Naive B cell (primary cell): ENCODE measurements at regions not wholly inside any gene's neighbourhood (a gene's known extent, or its start where the extent isn't known, plus 50 kb on each side); places are given as distances from the start of the nearest gene placed in this dataset.

ENCODE experiments used
- ATAC-seq, 2 donors: fragments of 150-1000 bp; cut with Tn5 transposase; 2 replicates each; pipeline ENCODE4 v1.10.0; 2021; ENCODE audit warnings: low read depth in 2 of 2, mild to moderate bottlenecking in 2 of 2, moderate library complexity in 2 of 2
- DNase-seq: peaks from one replicate; pipeline ENCODE4 v3.0.0; 2022
- H3K27ac Mint-ChIP-seq, 6 donors: one replicate each; pipeline ENCODE4 v1.8.0; 2020 to 2022; ENCODE audit warnings: mild to moderate bottlenecking in 6 of 6, mixed read lengths in 6 of 6, moderate library complexity in 5 of 6, inconsistent platforms in 2 of 6
- H3K27me3 Mint-ChIP-seq, 3 donors: one replicate each; pipeline ENCODE4 v1.8.0; 2021 to 2022; ENCODE audit warnings: mixed read lengths in 3 of 3, mild to moderate bottlenecking in 1 of 3
- H3K36me3 Mint-ChIP-seq, 2 donors: one replicate each; pipeline ENCODE4 v1.8.0; 2020 to 2022; ENCODE audit warnings: mixed read lengths in 2 of 2, inconsistent platforms in 1 of 2, mild to moderate bottlenecking in 1 of 2
- H3K4me1 Mint-ChIP-seq, 3 donors: one replicate each; pipeline ENCODE4 v1.8.0; 2020 to 2022; ENCODE audit warnings: mixed read lengths in 3 of 3, inconsistent platforms in 1 of 3, mild to moderate bottlenecking in 1 of 3, moderate library complexity in 1 of 3
- H3K4me3 Mint-ChIP-seq, 8 donors: one replicate each; pipeline ENCODE4 v1.8.0; 2020 to 2022; ENCODE audit warnings: mild to moderate bottlenecking in 8 of 8, mixed read lengths in 8 of 8, moderate library complexity in 8 of 8, inconsistent platforms in 2 of 8
- H3K9me3 Mint-ChIP-seq, 7 donors: one replicate each; pipeline ENCODE4 v1.8.0; 2020 to 2022; ENCODE audit warnings: mixed read lengths in 7 of 7, mild to moderate bottlenecking in 5 of 7, inconsistent platforms in 2 of 7, moderate library complexity in 1 of 7

DNA sequence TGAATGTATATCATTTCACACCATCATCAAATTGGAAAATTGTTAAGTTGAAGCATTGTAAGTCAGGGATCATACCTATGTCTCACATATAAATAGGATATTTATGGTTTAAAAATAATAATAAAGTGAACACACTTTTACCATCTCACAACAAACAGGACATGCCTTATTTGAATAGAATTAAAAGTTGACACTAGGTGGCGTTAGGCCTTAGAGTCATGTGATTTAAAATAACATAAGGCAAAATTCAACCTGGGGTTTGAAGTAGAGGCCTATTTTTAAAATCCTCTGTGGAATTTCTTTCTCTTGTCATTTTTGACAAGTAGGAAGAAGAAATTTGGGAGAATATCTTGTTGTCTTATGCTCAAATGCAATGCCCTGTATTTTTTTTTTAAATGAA lies 184.7 kb upstream of the PCDH15 start:
- H3K27me3 Mint-ChIP-seq, result no peaks in the 10 kb centered on the region
- ATAC-seq, result no peak
- H3K9me3 Mint-ChIP-seq, result peaks cover 0 to 12% (median 6%) of the 10 kb centered on the region in 7 donors
- no peak for DNase-seq
- no peaks in the 10 kb centered on the region for H3K4me1 Mint-ChIP-seq
- no peak overlapping the region for H3K4me3 Mint-ChIP-seq
- no peak overlapping the region for H3K27ac Mint-ChIP-seq
- no peaks in the 10 kb centered on the region for H3K36me3 Mint-ChIP-seq

GRCh38 chr10:54983255-54983654 lies 182.2 kb upstream of the PCDH15 start:
- no peaks in the 10 kb centered on the region for H3K36me3 Mint-ChIP-seq
- H3K4me1 Mint-ChIP-seq, result no peaks in the 10 kb centered on the region
- H3K9me3 Mint-ChIP-seq, result peaks cover 0 to 4% (median 1%) of the 10 kb centered on the region in 7 donors
- no peak for DNase-seq
- no peak overlapping the region for H3K27ac Mint-ChIP-seq
- no peak overlapping the region for H3K4me3 Mint-ChIP-seq
- no peak for ATAC-seq
- no peaks in the 10 kb centered on the region for H3K27me3 Mint-ChIP-seq

DNA sequence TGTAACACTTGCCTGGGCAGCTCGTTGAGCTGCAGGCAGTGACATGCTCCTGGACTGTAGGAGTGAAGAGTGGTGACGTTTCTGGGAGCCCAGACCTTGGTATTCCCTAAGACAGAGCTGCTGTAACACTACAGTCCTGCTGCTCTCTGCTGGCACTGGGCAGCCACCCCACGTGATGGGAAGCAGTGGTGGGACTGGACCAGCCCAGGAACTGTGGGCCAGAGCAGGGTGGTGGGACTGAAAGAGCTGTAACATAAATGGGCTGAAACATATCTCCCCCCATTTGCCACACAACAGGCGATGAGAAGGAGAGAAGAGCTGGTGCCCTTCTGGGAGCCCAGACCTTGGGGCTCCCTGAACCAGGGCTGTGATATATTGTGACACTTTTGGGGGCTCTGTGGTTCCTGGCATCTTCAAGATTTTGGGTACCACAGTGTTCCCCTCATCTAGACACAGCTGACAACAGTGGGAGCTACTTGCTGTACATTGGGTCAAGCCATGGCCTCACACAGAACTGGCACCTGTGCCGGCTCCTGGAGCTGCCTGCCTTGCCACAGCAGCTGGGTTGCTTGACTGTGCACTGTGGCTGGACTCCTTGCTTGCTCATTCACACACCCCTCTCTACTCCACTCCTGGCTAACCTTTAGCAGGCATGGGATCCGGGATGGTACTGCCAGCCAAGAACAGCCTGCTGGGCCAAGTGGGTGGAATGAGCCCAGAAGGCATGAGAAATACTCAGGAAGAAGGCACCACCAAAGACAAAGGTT lies 161.3 kb upstream of the PCDH15 start:
- H3K27me3 Mint-ChIP-seq, result no peaks in the 10 kb centered on the region
- no peak overlapping the region for H3K4me3 Mint-ChIP-seq
- H3K4me1 Mint-ChIP-seq, result no peaks in the 10 kb centered on the region
- H3K36me3 Mint-ChIP-seq, result no peaks in the 10 kb centered on the region
- ATAC-seq (no peak), DNase-seq (no peak)
- peaks cover 0 to 5% (median 3%) of the 10 kb centered on the region in 7 donors for H3K9me3 Mint-ChIP-seq
- no peak overlapping the region for H3K27ac Mint-ChIP-seq

GRCh38 chr10:54961040-54961439 lies 160.0 kb upstream of the PCDH15 start:
- Mint-ChIP-seq H3K4me1 (no peaks in the 10 kb centered on the region), H3K36me3 (no peaks in the 10 kb centered on the region), H3K27ac (no peak overlapping the region), H3K4me3 (no peak overlapping the region), H3K9me3 (peaks cover 0 to 4% (median 3%) of the 10 kb centered on the region in 7 donors), H3K27me3 (no peaks in the 10 kb centered on the region)
- ATAC-seq (no peak), DNase-seq (no peak)

- ATAC-seq (no peak), DNase-seq (no peak)
- Mint-ChIP-seq H3K4me1 (no peaks in the 10 kb centered on the region), H3K9me3 (peaks cover 0 to 5% (median 2%) of the 10 kb centered on the region in 7 donors), H3K36me3 (no peaks in the 10 kb centered on the region), H3K27me3 (no peaks in the 10 kb centered on the region), H3K27ac (no peak overlapping the region), H3K4me3 (no peak overlapping the region)
These were observed 157.8 kb upstream of the PCDH15 start for GRCh38 chr10:54958844-54959243.

GRCh38 chr10:54947605-54948004 lies 146.6 kb upstream of the PCDH15 start:
- H3K36me3 Mint-ChIP-seq, result no peaks in the 10 kb centered on the region
- DNase-seq, result no peak
- H3K4me1 Mint-ChIP-seq, result no peaks in the 10 kb centered on the region
- ATAC-seq, result no peak
- H3K4me3 Mint-ChIP-seq, result no peak overlapping the region
- no peaks in the 10 kb centered on the region for H3K27me3 Mint-ChIP-seq
- no peak overlapping the region for H3K27ac Mint-ChIP-seq
- peaks cover 0 to 5% (median 0%) of the 10 kb centered on the region in 7 donors for H3K9me3 Mint-ChIP-seq

DNA sequence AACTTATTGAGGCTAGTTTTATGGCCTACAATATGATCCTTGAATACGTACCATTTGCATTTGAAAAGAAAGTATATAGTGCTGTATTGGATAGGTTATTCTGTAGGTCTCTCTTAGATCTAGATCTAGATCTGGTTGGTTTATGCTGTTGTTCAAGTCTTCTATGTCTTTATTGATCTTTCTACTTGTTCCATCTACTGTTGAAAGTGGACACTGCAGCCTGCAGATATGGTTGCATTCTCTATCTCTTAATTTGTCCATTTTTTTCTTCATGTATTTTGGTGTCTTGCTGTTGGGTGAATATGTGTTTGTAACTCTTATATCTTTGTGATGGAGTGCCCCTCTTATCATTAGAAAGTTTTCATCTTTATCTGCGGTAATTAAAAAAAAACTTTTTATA lies 139.4 kb upstream of the PCDH15 start:
- ATAC-seq, result no peak
- DNase-seq, result no peak
- H3K27ac Mint-ChIP-seq, result no peak overlapping the region
- H3K27me3 Mint-ChIP-seq, result no peaks in the 10 kb centered on the region
- H3K4me3 Mint-ChIP-seq, result no peak overlapping the region
- no peaks in the 10 kb centered on the region for H3K36me3 Mint-ChIP-seq
- H3K9me3 Mint-ChIP-seq, result peaks cover 0 to 2% (median 0%) of the 10 kb centered on the region in 7 donors
- H3K4me1 Mint-ChIP-seq, result no peaks in the 10 kb centered on the region

- H3K27me3 Mint-ChIP-seq, result no peaks in the 10 kb centered on the region
- ATAC-seq (no peak), DNase-seq (no peak)
- H3K9me3 Mint-ChIP-seq, result peaks cover 0 to 33% (median 6%) of the 10 kb centered on the region in 7 donors
- H3K4me3 Mint-ChIP-seq, result no peak overlapping the region
- no peaks in the 10 kb centered on the region for H3K36me3 Mint-ChIP-seq
- H3K27ac Mint-ChIP-seq, result no peak overlapping the region
- H3K4me1 Mint-ChIP-seq, result no peaks in the 10 kb centered on the region
These were observed 113.0 kb upstream of the PCDH15 start for GRCh38 chr10:54914049-54914448.

GRCh38 chr10:54909165-54909564 lies 108.1 kb upstream of the PCDH15 start:
- no peaks in the 10 kb centered on the region for H3K27me3 Mint-ChIP-seq
- no peaks in the 10 kb centered on the region for H3K4me1 Mint-ChIP-seq
- DNase-seq (no peak), ATAC-seq (no peak)
- H3K4me3 Mint-ChIP-seq, result no peak overlapping the region
- no peaks in the 10 kb centered on the region for H3K36me3 Mint-ChIP-seq
- H3K27ac Mint-ChIP-seq, result no peak overlapping the region
- H3K9me3 Mint-ChIP-seq, result peaks cover 0 to 21% (median 6%) of the 10 kb centered on the region in 7 donors

- Mint-ChIP-seq H3K4me3 (no peak overlapping the region), H3K4me1 (no peaks in the 10 kb centered on the region), H3K9me3 (peaks cover 0 to 15% (median 6%) of the 10 kb centered on the region in 7 donors), H3K36me3 (no peaks in the 10 kb centered on the region), H3K27me3 (no peaks in the 10 kb centered on the region), H3K27ac (no peak overlapping the region)
- DNase-seq (no peak), ATAC-seq (no peak)
These were observed 107.0 kb upstream of the PCDH15 start for GRCh38 chr10:54908019-54908418.

- no peak overlapping the region for H3K27ac Mint-ChIP-seq
- DNase-seq, result no peak
- no peak overlapping the region for H3K4me3 Mint-ChIP-seq
- no peaks in the 10 kb centered on the region for H3K4me1 Mint-ChIP-seq
- ATAC-seq, result no peak
- no peaks in the 10 kb centered on the region for H3K36me3 Mint-ChIP-seq
- no peaks in the 10 kb centered on the region for H3K27me3 Mint-ChIP-seq
- H3K9me3 Mint-ChIP-seq, result peaks cover 0 to 5% (median 0%) of the 10 kb centered on the region in 7 donors
These were observed 105.9 kb upstream of the PCDH15 start for GRCh38 chr10:54906940-54907339.

- Mint-ChIP-seq H3K4me1 (no peaks in the 10 kb centered on the region), H3K4me3 (no peak overlapping the region), H3K27me3 (no peaks in the 10 kb centered on the region), H3K36me3 (no peaks in the 10 kb centered on the region), H3K9me3 (no peaks in the 10 kb centered on the region), H3K27ac (no peak overlapping the region)
- ATAC-seq, result no peak
- no peak for DNase-seq
These were observed 104.7 kb upstream of the PCDH15 start for GRCh38 chr10:54905578-54906192.

DNA sequence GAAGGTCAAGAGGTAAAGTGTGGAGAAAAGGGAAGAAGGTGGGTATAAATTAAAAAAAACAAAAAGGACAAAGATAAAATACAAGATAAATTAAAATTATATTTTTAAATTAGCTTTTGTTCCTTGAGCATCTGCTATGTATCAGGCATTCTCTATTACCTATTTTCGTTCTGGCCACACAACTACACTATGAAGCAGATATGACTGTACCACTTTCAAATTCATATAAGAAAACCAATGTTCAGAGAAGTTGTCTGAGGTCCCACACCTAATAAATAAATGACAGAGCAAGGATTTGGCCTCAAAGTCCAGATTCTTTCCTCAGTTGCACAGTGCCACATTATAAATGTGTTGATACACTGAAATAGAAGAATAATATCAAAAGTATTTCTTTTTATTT lies 103.8 kb upstream of the PCDH15 start:
- Mint-ChIP-seq H3K36me3 (no peaks in the 10 kb centered on the region), H3K4me3 (no peak overlapping the region), H3K9me3 (no peaks in the 10 kb centered on the region), H3K4me1 (no peaks in the 10 kb centered on the region), H3K27me3 (no peaks in the 10 kb centered on the region), H3K27ac (no peak overlapping the region)
- ATAC-seq (no peak), DNase-seq (no peak)

- DNase-seq (no peak), ATAC-seq (no peak)
- Mint-ChIP-seq H3K27me3 (no peaks in the 10 kb centered on the region), H3K27ac (no peak overlapping the region), H3K9me3 (no peaks in the 10 kb centered on the region), H3K4me3 (no peak overlapping the region), H3K4me1 (no peaks in the 10 kb centered on the region), H3K36me3 (no peaks in the 10 kb centered on the region)
These were observed 102.7 kb upstream of the PCDH15 start for GRCh38 chr10:54903745-54904144.
